ENCODE measurements at regions not wholly inside any gene's neighbourhood (a gene's known extent, or its start where the extent isn't known, plus 50 kb on each side); places are given as distances from the start of the nearest gene placed in this dataset.

DNA sequence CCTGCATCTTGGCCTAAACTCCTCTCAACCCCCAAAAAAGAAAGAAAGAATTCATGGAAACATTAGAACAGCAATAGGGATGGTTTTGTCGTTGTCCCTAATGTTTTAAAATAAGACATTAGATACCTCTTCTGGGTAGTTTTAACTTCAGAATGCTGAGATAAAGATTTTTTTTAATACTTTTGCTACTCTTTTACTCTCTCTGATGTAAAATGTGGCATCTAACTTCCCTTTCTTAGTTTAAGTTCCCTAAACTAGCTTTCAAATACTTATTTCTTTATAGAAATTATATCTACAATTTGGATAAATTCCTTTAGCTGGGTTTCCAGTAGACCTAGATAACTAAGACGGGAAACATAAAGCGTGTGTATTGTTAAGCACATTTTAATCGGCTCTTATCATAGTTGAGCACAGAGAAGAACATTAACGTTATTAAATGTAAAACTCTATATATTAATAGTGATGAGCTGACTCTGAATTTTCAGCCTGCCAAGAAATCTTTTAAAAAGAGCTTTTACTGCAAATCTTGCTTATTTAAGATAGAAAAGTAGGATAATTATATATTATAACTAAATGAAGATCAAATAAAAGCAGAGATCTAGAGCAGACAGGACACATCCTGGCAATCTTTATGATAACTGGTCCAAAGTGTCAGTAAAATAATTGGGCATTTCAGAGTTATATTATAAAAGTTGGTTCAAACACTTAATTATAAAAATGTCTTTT, 183.2 kb downstream of the CYB561 start:
- H3K36me3 ChIP-seq: no peaks in the 10 kb centered on the region
- DNase-seq (ENCODE audit: low spot score): no peak
- H3K27me3 ChIP-seq (replicated peaks; ENCODE audit: insufficient read depth): no peaks in the 10 kb centered on the region
- TF ChIP-seq, protein P1, sequence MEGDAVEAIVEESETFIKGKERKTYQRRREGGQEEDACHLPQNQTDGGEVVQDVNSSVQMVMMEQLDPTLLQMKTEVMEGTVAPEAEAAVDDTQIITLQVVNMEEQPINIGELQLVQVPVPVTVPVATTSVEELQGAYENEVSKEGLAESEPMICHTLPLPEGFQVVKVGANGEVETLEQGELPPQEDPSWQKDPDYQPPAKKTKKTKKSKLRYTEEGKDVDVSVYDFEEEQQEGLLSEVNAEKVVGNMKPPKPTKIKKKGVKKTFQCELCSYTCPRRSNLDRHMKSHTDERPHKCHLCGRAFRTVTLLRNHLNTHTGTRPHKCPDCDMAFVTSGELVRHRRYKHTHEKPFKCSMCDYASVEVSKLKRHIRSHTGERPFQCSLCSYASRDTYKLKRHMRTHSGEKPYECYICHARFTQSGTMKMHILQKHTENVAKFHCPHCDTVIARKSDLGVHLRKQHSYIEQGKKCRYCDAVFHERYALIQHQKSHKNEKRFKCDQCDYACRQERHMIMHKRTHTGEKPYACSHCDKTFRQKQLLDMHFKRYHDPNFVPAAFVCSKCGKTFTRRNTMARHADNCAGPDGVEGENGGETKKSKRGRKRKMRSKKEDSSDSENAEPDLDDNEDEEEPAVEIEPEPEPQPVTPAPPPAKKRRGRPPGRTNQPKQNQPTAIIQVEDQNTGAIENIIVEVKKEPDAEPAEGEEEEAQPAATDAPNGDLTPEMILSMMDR (IDR thresholded peaks at IDR 0.05): no peak
- no peak overlapping the region for H3K4me3 ChIP-seq
- no peak for ATAC-seq (ENCODE audit: insufficient number of reproducible peaks, low FRiP score, low read depth)
- no peak overlapping the region for H3K27ac ChIP-seq
- H3K9me3 ChIP-seq: no peaks in the 10 kb centered on the region
- no peaks in the 10 kb centered on the region for H3K4me1 ChIP-seq (ENCODE audit: control insufficient read depth in 1 of 2, low read depth in 2 of 2)

DNA sequence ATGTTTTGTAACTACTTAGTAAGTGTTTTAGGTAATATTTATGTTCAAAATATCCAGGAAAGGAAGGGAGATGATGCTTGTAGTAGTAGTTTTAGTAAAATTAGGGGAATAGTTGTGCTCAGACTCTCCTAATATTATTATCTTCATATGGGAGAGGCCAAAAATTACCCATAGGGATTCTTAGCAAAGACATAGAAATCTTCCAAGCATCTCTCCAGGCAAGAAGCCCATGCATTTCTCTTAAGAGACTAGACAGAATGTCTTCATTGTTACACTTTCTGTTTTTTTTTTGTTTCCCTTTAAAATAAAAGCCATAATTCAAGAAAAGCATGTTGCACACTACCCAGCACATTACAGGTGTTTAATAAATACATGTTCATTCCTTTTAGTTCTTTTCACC, 180.6 kb downstream of the CYB561 start:
- TF ChIP-seq, protein P1 (IDR thresholded peaks at IDR 0.05): no peak
- H3K4me1 ChIP-seq (ENCODE audit: control insufficient read depth in 1 of 2, low read depth in 2 of 2): peaks cover 0 to 12% of the 10 kb centered on the region in 2 donors
- H3K4me3 ChIP-seq: no peak overlapping the region
- ATAC-seq (ENCODE audit: insufficient number of reproducible peaks, low FRiP score, low read depth): no peak
- no peaks in the 10 kb centered on the region for H3K36me3 ChIP-seq
- no peak overlapping the region for H3K27ac ChIP-seq
- no peak for DNase-seq (ENCODE audit: low spot score)
- H3K9me3 ChIP-seq: no peaks in the 10 kb centered on the region
- no peaks in the 10 kb centered on the region for H3K27me3 ChIP-seq (replicated peaks; ENCODE audit: insufficient read depth)

DNA sequence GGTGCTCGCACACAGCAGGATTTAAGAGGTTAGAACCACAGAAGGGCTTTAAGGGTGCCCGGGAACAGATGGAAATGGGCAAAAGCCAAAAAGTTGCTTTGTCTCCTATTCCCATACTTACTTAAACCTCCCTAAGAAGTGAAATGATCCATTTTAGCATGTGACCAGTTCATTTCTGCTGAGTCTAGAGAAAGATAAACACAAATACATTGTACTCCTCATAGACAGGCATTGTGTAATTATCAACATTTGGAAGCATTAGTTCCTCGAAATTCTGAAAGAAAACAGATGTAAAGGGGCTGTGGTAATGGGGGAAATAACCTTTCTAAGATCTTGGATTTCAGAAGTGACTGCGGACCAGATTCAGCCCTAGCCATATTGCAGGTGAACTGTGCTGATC, 178.3 kb downstream of the CYB561 start:
- Histone ChIP-seq H3K27ac (no peak overlapping the region), H3K4me1 (ENCODE audit: control insufficient read depth in 1 of 2, low read depth in 2 of 2) (peaks cover 3 to 14% of the 10 kb centered on the region in 2 donors), H3K36me3 (no peaks in the 10 kb centered on the region), H3K27me3 (replicated peaks; ENCODE audit: insufficient read depth) (no peaks in the 10 kb centered on the region), H3K4me3 (no peak overlapping the region), H3K9me3 (no peaks in the 10 kb centered on the region)
- ATAC-seq (ENCODE audit: insufficient number of reproducible peaks, low FRiP score, low read depth): no peak
- no peak for DNase-seq (ENCODE audit: low spot score)
- TF ChIP-seq, protein P1 (IDR thresholded peaks at IDR 0.05): no peak

DNA sequence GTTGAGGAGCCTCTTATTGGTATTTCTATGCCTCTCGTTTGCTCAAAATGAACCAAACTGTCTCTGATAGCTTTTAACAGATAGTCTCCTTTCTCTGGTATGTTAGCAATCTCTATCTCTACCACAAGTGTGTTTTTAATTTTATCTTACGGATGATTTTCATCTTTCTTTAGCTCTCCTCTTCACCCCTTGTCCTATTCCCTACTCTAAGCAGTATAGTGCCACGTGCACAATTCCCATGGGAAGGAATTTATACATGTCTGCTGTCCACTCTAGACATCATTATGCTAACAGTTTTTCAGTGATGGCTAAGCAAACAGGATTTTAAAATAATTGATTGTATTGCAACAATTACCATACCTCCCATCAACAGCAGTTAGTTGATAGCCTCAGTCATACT, 177.3 kb downstream of the CYB561 start:
- H3K36me3 ChIP-seq: no peaks in the 10 kb centered on the region
- H3K4me3 ChIP-seq: no peak overlapping the region
- H3K4me1 ChIP-seq (ENCODE audit: control insufficient read depth in 1 of 2, low read depth in 2 of 2): peaks cover 6 to 20% of the 10 kb centered on the region in 2 donors
- DNase-seq (ENCODE audit: low spot score) (no peak), ATAC-seq (ENCODE audit: insufficient number of reproducible peaks, low FRiP score, low read depth) (no peak)
- no peak overlapping the region for H3K27ac ChIP-seq
- H3K27me3 ChIP-seq (replicated peaks; ENCODE audit: insufficient read depth): no peaks in the 10 kb centered on the region
- H3K9me3 ChIP-seq: no peaks in the 10 kb centered on the region
- TF ChIP-seq, protein P1 (IDR thresholded peaks at IDR 0.05): no peak

DNA sequence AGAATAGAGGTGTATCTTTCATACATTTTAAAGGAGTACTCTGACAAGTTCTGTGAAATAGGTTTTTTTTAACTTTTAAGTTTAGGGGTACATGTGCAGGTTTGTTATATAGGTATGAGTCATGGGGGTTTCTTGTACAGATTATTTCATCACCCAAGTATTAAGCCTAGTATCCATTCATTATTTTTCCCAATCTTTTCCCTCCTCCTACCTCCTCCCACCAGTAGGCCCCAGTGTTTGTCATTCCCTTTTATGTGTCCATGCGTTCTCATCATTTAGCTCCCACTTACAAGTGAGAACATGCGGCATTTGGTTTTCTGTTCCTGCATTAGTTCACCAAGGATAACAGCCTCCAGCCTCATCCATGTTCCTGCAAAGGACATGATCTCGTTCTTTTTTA, 175.5 kb downstream of the CYB561 start:
- no peaks in the 10 kb centered on the region for H3K27me3 ChIP-seq (replicated peaks; ENCODE audit: insufficient read depth)
- H3K27ac ChIP-seq: no peak overlapping the region
- no peak for DNase-seq (ENCODE audit: low spot score)
- H3K4me3 ChIP-seq: no peak overlapping the region
- no peak for ATAC-seq (ENCODE audit: insufficient number of reproducible peaks, low FRiP score, low read depth)
- TF ChIP-seq, protein P1 (IDR thresholded peaks at IDR 0.05): no peak
- no peaks in the 10 kb centered on the region for H3K9me3 ChIP-seq
- H3K36me3 ChIP-seq: no peaks in the 10 kb centered on the region
- peaks cover 7 to 36% of the 10 kb centered on the region in 2 donors for H3K4me1 ChIP-seq (ENCODE audit: control insufficient read depth in 1 of 2, low read depth in 2 of 2)
